Sigmoid colon (tissue), 4 donors: ENCODE measurements at regions not wholly inside any gene's neighbourhood (a gene's known extent, or its start where the extent isn't known, plus 50 kb on each side); places are given as distances from the start of the nearest gene placed in this dataset.

Experiments
- CTCF ChIP-seq, 4 experiments: fragments of 450-650 bp in 3 of 4; fragments of 200-600 bp in 1 of 4; IDR thresholded peaks; one replicate each; pipeline ENCODE4 v1.5.1; 2016 to 2019; ENCODE audit warnings: antibody characterized with exemption in 4 of 4, mild to moderate bottlenecking in 3 of 4, moderate library complexity in 2 of 4
- EP300 ChIP-seq, 4 donors: sonication (generic); formaldehyde crosslinking; IDR thresholded peaks; one replicate each; pipeline ENCODE4 v1.6.1; 2017; ENCODE audit warnings: antibody characterized with exemption in 4 of 4
- POLR2A ChIP-seq, 2 donors: fragments of 450-650 bp; IDR thresholded peaks; one replicate each; pipeline ENCODE4 v1.6.1; 2016; ENCODE audit warnings: antibody characterized with exemption in 2 of 2, mild to moderate bottlenecking in 2 of 2, moderate library complexity in 2 of 2
- POLR2AphosphoS5 ChIP-seq, 4 donors: sonication (generic); formaldehyde crosslinking; IDR thresholded peaks; one replicate each; pipeline ENCODE4 v1.6.1; 2017; ENCODE audit warnings: antibody characterized with exemption in 4 of 4

- no peak for TF ChIP-seq CTCF (IDR thresholded peaks at IDR 0.05)
- TF ChIP-seq POLR2AphosphoS5 (IDR thresholded peaks at IDR 0.05): no peak
- no peak for TF ChIP-seq POLR2A (IDR thresholded peaks at IDR 0.05)
- TF ChIP-seq EP300 (IDR thresholded peaks at IDR 0.05): no peak
These were observed 53.2 kb upstream of the ADAM23 start for GRCh38 chr2:206390181-206390580.
